ENCODE measurements at regions not wholly inside any gene's neighbourhood (a gene's known extent, or its start where the extent isn't known, plus 50 kb on each side); places are given as distances from the start of the nearest gene placed in this dataset.

DNA sequence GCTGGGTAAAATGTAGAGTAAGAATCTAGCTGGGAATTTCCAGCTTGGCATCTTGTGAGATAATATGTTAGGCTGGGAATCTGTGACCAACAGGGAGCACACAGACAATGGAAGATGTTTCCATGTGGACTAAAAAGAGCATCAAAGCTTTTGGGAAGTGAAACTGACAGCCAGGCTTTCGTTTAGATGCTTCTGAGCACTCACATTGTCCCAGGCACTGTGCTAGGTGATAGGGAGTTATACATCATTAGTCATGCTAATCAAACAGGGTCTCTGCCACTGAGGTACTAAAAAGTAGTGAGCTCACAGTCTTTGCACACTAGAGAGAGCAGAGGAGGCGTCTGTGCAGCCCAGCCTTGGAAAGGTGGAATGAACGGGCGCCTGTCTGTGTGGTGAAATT is 101.9 kb upstream of the SCOC start:
- TF ChIP-seq POLR2A (IDR thresholded peaks at IDR 0.05; ENCODE audit: low read length) (no peak), GATA1 (IDR thresholded peaks at IDR 0.05; ENCODE audit: low read depth, low read length) (no peak)

All from erythroblast (primary cell).